GM04503 (cell line): ENCODE measurements at regions not wholly inside any gene's neighbourhood (a gene's known extent, or its start where the extent isn't known, plus 50 kb on each side); places are given as distances from the start of the nearest gene placed in this dataset.
"Not testable (repeated sequence)": the region's sequence is repeated elsewhere in the genome, so short reads cannot be mapped to it uniquely, and the experiment has no call there.

Experiments
- DNase-seq: peaks from one replicate; pipeline ENCODE4 v3.0.0-alpha.2; 2012; ENCODE audit warnings: low read depth

DNA sequence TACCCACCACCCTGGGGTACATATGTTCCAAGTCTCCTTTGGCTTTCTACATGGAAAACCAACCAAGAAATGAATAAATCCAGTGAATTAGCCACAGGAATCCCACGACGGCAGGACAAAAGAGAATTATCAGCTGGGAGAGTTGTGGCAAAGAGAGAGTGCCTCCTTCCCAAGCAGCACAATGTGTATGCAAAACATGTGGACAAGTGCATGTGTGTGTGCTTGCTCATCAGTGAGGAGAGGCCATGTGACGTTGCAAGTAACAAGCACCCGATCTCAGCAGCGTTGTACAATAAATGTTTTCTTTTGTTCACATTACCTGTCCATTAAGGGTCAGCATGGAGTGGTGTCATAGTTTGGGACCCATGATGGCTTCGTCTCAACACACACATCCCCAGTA is 50.0 kb upstream of the EMX2 start:
- DNase-seq: no peak

GRCh38 chr10:117488004-117488403 is 54.5 kb upstream of the EMX2 start:
- DNase-seq: no peak

GRCh38 chr10:117486606-117487005 is 55.9 kb upstream of the EMX2 start:
- no peak for DNase-seq

DNA sequence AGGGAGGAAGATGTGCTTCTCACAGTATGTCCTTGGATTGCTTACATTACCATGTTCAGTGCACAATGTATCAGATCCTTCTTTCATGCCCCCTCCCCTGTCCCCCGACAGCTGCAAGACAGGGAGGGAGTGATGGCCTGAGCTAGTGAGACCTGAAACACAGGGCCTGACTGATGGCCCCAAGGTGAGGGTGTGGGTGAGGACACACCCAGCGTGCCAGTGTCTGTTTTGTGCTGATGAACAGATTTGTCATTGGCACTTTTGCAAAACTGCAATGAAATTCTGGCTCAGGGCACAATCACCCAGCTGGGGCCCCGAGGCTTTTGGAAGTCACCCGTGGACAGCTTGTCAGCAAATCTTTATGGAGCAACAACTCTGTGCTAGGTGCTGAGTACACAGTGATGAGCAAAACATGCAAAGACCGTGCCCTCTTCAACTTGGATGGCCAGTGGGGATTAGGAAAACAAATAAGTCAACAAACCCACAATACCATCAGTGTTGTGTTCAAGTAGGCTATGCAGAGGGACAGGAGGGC is 59.4 kb upstream of the EMX2 start:
- DNase-seq: no peak

GRCh38 chr10:117481011-117481410 is 61.5 kb upstream of the EMX2 start:
- not testable (repeated sequence) for DNase-seq

- no peak for DNase-seq
Observed at GRCh38 chr10:117480097-117480496, 62.4 kb upstream of the EMX2 start.

- peak; percentile 86 for DNase-seq
Observed at GRCh38 chr10:117477961-117478670, 64.4 kb upstream of the EMX2 start.

GRCh38 chr10:117477211-117477947 is 65.2 kb upstream of the EMX2 start:
- no peak for DNase-seq

DNA sequence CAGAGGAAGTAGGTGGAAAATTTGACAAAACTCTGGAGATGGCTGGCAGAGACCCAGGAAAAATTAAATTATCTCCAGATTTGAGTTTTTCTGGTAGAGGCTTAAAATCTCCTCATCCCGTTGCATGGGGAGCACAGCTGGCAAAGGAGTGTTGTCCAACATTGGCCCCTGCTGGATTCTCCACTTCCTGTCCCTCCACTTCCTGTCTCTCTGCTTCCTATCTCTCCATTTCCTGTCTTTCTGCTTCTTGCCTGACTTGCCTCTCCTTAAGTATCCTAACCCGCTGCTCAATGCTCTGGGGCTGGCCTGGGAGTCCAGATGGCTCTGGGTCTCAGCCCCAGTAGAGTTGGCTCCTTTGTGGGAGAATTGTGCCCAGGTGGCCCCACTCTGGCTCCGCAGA is 65.8 kb upstream of the EMX2 start:
- DNase-seq: no peak

DNA sequence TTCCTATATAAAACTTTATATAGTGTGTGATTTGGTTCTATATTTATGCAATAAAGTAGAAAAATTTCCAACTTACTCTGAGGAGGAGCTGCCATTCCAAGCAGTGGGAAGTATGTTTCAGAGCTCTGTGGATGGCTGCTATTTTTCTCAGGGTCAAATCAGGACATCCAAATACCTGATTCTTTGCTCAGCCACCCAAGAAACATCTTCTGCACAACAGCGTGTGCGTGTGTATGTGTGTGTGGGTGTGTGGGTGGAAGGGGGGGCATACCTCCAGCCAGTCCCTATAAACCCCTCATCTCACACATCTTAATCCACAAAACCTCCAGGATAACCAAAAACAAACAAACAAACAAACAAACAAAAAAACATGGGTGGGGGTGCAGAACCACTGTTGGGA is 66.3 kb upstream of the EMX2 start:
- DNase-seq: no peak

DNA sequence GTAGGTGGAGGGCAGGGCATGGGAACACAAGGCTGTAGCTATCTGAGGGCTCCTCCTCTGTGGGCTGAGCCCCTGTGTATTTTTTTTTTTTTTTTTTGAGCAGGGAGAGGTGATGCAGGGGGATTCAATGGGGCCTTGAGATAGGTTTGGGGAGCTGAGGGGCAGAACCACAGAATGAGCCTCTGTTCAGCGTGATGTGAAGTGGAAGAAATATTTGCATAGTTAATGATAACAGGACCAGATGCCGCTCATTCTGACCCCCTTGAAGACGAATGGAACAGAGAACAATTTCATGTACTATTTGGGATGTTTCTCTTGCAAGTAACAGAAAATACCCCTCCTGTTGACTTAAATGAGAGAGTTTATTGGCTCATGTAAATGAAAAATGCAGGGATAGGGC is 69.7 kb upstream of the EMX2 start:
- DNase-seq: no peak

DNA sequence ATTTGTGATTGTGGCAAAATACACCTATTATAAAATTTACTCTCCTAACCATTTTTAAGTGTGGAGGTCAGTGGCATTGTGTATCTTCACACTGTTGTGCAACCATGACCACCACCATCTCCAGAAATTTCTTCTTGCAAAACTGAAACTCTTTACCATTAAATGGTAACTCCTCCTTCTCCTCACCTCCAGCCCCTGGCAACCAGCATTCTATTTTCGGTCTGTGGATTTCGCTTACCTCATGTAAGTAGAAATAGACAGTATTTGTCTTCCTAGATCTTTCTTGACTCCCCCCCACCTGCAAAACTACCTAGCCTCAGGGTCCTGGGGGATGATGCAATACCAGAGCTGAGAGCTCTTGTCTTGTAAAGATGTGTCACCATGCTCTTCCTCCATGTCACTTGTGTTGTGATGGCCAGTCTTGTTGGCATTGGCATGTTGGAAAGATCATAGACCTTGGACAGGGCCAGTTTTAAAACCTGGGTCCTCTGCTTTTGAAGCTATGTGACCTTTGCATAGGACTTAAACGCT is 71.1 kb upstream of the EMX2 start:
- DNase-seq: no peak

DNA sequence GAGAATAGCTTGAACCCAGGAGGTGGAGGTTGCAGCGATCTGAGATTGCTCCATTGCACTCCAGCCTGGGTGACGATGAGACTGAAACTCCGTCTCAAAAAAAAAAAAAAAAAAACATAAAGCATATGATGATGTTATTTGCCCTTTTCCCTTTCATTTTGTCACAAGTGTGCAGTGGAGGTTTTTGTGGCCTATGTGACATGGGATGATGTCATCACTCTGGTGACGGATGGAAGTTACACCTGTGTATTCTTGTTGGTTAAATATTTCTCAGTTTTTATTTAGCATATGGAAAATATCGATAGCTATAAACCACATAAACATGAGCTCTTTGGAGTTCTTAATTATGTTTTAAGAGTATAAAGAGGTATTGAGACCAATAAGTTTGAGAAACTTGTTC is 71.8 kb upstream of the EMX2 start:
- DNase-seq: no peak

DNA sequence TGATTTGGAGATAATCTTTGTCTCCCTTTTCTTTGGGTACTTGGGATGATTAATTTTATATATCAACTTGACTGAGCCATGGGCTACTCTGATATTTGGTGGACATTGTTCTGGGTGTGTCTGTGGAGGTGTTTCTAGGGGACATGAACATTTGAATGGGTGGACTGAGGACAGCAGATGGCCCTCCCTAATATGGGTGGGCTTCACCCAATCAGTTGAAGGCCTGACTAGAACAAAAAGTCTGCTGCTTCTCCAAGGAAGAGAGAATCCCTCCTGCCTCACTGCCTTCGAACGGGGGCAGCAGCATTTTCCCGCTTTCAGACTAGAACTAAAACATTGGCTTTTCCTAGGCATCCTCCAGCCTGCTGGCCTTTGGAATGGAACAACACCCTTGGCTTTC is 73.9 kb upstream of the EMX2 start:
- DNase-seq: no peak

DNA sequence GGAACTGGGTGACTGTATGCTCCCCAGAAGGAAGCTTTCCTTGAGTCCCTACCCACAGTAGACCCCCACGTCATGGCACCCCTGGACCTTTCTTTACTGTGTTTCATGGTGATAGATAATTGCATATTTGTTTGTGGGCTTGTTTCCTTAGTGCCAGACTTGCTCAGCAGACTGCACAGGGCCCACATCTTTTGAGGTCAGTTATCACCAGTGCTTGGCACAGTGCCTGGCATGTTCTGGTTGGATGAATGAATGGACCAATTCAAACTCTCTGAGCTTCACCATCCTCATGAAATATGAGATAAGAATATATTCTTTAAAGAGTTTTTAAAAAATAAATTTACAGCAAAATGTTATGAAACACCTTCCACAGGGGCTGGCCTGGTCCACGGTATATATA is 78.4 kb upstream of the EMX2 start:
- no peak for DNase-seq

DNA sequence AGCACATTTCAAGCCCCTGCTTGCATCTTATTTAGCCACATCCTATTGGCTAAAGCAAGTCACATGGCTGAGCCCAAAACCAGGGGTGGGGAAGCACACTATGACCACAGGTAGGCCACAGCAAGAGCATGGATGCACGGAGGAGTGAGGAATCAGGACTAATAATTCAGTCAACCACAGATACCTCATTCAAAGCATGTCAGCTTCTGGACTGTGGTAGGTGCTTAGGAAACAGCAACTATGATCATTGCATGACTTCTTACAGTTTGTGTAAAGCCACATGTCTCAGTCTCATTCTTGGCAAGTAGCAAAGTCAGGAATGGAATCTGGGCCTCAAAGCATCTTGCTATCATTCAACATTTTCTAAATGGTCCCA is 79.0 kb upstream of the EMX2 start:
- no peak for DNase-seq

DNA sequence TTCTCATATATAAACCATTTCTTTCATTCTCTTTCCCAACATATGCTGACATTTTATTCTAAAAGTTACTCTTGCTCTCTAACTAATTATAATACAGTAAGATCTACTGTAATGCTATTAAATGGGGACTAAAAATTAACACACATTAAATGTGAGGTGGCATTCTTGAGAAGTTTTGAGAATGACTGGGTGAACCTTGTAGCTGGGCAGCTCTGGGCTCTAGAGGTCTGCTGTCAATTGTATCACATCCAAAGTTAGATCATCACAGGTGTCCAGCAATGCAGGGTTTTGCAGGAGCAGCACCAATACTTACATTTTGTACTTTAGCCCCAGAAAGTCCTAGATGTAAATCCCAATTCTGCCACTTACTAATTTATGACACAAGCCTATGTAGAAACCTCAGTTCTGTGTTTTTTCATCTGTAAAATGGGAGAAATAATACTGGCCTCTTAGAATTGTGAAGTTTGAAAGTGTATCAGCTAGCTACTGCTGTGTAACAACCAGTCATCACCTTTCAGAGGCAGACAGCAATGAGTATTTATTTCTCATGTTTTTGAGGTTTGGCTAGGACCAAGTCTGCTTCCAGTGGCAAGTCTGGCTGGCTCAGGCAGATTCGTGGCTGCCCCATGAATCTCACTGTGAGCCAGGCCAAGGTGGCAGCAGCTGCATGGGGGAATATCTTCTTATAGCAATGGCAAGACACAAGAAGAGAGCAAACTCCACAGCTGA is 79.6 kb upstream of the EMX2 start:
- no peak for DNase-seq

DNA sequence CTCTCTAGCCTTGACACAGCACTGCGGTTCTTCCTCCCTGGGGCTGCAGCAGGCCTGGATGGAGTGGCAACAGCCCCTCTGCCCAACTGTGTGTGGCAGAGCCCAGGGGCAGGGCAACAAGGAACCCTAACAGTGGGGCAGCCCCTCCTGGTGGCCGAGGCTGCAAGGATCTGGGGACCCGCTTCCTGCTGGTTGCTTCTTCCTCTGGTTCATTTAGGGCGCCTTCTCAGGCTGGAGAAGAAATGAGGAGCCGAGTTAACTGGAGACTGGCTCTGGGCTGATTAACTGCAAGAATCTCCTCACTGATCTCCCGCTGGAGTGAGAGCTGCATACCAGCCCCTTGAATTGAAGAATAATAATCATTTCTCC is 80.1 kb upstream of the EMX2 start:
- no peak for DNase-seq

- DNase-seq: peak; percentile 98
Observed at GRCh38 chr10:117461766-117462423, 80.7 kb upstream of the EMX2 start.

DNA sequence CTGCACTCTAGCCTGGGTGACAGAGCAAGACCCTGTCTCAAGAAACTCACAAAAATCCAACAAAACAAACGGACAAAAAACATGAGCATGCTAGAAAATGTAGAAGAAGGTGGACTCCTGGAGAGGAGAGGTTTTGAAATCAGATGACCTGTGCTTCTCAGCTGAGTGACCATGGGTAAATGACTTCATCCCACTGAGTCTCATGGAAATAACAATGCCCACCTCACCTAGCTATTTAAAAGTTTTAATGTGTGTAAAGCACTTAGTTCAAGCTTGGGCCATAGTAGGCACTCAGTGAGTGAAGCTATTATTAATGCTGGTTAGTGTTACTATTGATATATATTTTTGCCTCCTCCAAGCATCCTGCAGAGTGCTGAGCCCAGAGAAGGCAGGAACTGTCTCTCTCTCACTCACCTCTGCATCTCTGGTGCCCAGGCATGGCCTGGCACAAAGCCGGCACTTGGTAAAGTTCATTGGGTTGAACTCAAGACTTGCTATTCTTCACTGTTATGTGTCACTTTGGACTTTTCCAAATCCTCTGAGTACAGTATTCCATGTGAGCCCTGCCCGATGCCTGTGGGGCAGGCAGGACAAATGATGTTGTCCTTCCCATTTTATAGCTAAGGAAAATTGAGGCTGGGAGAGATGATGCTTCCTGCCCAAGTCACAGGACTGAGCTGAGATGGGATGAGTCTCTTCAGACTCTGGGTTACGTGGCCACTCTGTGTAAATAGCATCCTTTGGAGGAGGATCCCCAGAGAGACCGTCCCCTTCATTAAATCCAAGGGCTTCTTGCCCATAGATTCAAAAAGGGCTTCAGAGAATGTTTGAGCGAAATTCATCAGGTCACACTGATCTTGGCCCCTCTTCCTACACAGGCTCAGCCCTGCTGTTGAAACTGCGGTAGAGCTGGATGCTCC is 81.4 kb upstream of the EMX2 start:
- DNase-seq: peak; percentile 96

DNA sequence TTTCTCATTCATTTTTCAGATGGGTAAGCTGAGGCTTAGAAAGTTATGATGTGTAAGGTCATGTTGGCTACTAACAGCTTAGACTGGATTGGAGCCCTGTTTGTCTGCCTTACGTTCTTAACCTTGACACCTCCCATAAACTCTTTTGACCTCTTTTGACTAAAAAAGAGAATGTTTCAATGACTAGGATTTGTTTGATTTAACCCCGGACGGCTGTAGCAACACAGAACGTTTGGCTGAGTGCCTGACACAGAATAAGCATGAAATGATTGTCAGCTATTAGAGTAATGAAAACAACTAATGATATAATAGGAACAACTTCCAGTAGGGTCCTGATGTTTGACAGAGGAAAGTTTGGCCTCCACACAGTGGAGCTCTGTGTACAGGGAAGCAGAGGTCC is 83.3 kb upstream of the PDZD8 start:
- DNase-seq: no peak
